HG03196 (cell line): ENCODE measurements at regions not wholly inside any gene's neighbourhood (a gene's known extent, or its start where the extent isn't known, plus 50 kb on each side); places are given as distances from the start of the nearest gene placed in this dataset.

ENCODE experiments used
- ATAC-seq: cut with Tn5 transposase; IDR thresholded peaks from one replicate; pipeline ENCODE4 v1.9.1; 2021; ENCODE audit not compliant: unreplicated experiment

DNA sequence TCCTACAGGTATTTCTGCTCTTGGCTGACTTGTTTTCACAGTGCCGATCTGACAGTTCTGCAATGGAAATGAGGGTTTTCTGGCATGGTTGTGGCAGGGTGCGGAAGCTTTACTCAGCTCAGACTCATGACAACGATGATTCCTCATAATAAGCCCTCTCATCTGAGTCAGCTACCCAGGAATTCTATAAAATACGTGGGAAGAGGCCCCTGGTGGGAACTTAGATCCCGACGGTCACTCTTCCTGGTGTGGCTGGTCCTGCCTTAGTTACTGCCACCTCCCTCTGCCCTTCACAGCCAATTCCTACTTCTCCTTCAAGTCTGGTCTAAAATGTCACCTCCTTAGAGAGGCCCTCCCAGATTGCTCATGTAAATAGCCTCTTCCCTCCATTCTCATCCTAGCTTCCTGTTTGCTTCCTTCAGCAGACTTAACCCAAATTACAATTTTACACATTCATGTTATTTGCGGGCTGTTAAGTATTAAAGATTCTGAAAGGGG, 104.2 kb upstream of the MAP1LC3B2 start:
- no peak for ATAC-seq

DNA sequence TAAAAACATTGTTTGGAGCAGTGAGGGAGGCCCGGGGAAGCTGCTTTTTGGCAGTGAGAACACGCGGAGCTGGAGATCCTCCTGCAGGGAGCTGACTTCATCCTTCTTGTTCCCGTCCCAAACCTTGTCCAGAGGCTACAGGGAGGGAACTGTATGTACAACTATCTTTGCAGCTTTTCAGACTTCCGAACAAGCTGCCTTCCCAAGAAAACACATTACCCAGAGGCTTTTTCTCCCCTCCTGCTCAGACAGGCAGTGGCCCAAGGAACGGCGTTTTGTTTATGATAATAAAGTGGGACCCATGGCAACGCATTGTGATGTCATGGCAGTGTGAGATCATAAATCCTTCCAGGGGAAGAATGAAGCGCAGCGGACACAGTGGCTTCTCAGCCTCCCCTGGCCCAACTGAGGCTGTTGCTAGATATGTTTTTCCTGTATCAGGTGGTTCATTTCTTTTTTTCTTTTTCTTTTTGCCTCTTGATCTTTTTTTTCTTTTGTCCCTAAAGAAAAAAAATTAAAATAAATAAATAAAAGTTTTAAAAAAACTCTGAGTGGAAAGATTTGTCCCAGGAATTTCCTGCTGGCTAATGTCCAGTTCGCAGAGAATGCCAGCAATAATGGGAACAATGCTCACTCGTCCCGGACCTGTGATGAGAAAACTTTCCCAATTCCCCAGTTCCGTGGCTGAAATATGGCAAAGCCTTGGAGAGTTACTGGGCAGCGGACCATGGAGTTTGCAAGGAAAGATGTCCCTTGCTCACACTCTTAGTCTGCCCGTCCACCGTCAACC, 103.4 kb upstream of the MAP1LC3B2 start:
- no peak for ATAC-seq

DNA sequence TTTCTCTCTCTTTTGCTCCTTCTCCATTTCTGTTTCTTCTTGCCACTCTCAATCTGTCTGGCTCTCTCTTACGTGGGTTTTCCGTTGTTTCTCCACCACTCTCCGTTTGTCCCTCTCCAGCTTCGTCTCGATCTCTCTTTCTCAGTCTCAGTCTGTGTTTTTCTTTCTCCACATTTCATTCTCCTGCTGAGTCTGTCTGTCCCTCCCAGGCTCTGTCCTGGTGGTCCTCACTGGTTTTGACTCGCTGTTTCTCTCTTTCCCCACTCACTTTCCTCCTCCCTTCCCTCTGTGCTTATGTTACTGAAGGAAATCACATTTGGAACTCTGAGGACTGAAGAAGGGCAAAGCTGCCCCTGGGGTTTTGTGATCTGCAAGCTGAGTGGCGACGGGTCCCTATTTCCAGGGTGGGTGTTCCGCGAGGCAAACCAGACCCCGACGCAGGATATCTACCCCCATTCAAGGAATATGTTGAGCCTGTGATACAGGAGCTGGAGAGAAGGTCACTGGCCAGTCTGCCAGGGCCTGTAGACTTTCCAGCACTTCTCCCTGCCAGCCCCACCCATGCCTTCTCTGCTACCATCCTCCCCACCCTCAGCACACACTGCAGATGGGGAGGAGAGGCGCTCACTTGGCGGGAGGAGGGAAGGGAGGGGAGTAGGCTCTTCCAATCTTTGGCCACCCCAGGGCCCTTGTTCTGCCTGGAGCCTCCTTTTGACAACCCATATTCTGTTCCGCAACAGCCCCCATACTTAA, 102.7 kb upstream of the MAP1LC3B2 start:
- ATAC-seq: no peak

DNA sequence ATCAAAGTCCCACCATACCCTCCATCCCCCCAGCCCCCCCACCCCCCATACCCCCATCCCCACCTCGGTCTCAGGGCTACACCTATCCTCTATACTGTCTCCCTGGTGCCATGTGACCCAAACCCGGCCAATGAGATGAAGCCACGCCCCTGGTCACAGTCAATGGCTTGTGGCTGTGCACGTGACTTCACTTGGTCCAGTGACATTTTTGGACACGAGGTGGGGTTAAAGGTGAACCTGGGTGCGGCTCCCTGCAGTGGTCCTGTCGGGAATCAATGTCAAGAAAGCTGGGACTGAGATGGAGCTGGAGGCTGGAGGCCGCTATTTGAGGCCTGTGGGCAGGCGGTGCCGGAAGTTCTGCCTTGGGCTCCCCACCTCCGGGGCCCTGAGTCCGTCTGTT, 100.7 kb upstream of the MAP1LC3B2 start:
- no peak for ATAC-seq

DNA sequence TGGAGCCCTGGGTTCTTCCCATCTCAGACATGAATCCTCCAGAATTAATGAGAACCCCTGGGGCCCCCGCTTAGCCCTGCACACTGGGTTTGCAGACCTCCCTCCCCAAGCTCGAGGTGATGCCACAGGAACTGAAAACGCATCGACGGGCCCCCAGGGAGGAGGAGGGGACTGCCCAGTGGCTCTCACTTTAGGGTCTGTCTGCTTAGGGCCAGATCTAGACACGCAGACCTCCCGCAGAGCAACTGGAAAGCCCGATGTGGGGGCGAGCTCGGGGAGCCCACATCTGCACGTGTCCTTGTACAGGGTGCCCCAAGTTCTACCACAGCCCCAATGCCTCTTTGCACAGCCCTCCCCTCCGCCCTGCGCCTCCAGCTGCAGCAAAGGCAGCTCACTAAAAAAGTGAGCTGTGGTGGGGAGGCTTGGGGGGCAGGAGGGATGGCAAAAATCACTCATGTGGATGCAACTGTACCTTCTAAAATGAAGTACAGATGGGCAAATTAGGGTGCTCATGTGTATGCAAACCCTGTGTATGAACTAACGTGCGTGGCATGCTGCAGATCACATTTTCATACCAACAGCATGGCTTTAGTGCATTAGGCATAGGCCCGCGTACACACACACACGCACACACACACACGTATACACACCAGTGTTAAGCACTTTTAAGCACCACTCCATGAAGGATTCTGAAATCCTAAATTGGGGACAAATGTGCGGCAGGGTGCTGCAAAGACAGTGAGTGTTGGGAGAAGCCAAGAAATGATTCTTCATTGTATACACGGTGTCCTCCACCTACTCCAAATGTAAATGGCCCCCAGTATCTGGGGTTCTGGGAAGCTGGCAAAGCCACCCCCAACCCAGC, 99.9 kb upstream of the MAP1LC3B2 start:
- ATAC-seq: no peak

DNA sequence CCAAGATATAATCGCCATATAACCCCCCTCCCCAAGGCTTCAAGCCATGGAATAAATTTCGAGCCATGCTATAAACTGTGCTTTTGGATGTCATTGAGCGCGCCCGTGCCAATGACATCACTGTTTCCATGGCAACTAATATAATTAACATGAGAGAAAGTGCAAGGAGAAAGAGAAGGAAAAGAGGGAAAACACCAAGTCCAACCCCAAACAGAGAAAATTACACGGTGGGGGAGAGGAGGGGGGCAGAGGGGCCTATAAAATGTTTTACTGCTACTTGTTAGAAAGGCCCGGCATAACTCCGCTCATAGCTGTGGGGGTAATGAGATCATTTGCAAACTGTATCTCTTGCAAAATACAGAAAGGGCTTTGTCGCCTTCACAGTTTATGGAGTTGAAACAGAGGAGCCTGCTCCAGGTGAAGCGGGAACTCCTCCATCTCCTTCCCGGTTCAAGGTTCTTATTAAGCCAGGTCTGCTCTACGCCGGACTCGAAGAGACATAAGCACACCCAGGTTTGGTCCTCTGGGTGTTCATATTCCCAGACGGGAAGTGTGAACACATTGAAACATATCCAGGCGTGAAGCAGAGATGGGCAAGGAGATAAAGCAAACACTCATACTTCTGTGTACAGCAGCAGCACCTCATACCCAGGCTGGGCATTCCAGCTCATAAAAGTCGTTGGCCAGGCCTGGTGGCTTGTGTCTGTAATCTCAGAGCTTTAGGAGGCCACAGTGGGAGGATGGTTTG, 99.1 kb upstream of the MAP1LC3B2 start:
- ATAC-seq: no peak

DNA sequence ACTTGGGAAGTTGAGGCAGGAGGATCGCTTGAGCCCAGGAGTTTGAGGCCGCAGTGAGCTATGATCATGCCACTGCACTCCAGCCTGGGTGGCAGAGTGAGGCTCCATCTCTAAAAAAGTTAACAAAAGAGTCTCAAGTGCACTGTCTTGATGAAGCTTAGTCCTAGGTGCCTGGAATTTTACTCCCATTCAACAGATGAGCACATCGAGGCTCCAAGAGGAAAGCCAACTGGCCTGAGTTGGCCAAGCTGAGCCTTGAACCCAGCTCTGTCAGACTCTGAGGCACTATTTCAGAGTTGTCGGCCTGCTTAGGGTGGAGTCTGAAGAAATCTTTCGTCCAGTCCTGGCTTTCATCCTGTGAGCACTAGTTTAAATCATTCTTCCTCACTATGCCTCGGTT, 98.1 kb upstream of the MAP1LC3B2 start:
- ATAC-seq: no peak

DNA sequence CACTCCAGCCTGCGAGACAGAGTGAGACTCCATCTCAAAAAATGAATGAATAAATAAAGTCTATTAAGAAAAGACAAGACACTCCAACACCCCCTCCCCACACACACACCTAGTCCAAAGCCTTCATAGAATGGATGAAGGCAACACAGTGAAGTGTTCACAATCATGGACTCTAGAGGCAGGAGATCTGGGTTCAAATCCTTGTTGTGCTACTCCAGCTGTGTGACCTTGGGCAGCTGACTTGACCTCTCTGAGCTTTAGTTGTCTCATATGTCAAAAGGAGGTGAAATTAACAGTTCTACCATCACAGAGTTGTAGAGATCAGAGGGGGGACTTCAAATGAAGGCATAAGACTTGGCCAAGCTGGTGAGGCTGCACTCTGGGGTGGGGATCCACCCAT, 95.8 kb upstream of the MAP1LC3B2 start:
- ATAC-seq: no peak

DNA sequence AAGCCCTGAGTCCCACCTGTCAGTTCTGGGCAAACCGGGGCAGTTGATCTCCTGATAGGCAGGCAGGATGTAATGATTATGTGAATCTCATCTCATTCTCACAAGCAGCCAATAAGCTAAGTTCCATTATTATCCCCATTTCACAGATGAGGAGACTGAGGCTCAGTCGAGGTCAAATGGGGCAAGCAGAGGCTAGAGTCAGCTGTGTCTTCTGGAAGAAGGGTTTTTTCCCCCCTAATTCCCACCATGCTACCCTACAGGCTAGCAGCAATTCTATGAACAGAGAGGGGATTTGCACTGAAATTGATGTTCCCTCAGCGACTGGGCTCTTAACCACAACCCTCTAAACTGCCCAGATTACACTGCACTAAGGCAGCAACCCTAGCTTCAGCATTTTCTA, 93.8 kb upstream of the MAP1LC3B2 start:
- ATAC-seq: no peak

DNA sequence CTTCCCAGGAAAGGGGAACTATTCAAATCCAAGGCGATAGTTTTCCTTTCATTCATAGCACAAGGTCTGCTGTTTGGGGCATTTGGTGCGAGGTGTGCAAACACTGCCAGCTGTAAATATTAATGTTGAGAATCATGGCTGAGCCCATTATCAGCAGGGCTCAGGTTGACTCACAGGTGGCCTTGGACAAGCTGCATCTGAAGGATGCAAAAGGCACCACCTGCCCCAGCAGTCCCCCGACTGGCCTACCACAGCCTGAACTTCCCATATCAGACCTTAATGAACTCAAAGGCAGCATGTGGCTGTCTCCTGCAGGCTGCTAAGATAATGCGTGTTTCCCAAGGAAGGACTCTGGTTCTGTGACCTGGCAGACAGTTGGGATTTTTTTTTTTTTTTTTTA, 93.3 kb upstream of the MAP1LC3B2 start:
- ATAC-seq: no peak

DNA sequence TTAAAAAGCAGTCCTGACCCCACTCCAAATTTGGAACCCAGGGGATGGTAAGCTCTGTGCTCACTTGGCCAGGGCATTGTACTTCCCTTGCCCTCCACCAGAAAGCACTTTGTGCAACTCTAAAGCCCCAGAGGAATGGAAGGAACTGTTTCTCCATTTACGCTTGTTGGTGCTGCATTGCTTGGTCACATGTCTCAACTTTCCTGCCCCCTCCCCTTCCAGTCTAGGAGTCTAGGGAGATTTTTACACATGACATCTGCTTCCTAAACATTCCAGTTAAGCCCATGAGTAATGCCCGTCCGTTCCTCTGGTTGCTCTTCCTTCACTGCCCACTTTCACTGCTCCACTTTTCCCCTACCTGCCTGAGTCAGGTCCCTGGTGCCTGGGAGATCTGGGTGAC, 92.6 kb upstream of the MAP1LC3B2 start:
- ATAC-seq: no peak

DNA sequence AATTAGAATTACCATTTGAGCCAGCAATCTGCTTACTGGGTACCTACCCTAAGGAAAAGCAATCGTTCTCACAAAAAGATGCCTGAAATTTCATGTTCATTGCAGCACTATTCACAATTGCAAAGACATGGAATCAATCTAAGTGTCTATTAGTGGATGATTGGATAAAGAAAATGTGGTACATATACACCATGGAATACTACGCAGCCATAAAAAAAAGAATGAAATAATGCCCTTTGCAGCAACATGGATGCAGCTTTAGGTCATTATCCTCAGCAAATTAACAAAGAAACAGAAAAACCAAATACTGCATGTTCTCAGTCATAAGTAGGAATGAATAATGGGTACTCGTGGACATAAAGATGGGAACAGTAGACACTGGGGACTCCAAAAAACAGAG, 89.8 kb upstream of the MAP1LC3B2 start:
- no peak for ATAC-seq

DNA sequence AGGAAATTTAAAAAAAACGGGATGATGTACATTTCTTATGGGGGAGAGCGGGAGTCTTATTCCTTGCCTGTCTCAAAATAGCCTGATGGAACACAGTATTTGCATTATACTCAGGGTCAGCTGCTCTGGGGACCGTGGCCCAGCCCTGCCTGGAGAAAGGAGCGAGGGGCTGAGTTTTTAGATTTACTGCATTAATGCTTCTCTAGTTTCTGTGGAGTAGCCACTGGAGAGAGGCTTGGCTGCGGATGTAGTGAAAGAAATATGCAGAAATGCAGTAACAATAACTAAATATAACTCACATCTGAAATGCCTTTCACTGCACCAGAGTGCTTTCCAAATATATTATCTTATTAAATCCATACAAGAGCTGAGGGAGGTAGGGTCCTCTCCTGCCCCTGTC, 87.6 kb upstream of the MAP1LC3B2 start:
- ATAC-seq: no peak

DNA sequence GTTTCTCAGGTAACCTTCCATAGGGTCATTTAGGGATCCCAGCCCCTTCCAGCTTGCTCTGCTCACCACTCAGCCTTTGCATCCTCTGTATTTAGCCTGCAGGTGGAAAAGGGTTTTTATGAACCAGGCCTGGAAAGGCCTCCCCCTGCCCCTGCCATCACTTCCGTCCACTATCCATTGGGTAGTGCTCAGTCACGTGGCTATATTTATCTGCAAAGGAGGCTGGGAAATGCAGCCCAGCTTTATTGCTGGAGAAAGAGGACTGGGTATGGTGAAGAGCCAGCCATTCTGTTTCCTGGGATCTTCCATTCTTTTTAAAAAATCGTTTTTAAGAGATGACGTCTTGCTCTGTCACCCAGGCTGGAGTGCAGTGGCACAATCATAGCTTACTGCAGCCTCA, 87.0 kb upstream of the MAP1LC3B2 start:
- no peak for ATAC-seq

DNA sequence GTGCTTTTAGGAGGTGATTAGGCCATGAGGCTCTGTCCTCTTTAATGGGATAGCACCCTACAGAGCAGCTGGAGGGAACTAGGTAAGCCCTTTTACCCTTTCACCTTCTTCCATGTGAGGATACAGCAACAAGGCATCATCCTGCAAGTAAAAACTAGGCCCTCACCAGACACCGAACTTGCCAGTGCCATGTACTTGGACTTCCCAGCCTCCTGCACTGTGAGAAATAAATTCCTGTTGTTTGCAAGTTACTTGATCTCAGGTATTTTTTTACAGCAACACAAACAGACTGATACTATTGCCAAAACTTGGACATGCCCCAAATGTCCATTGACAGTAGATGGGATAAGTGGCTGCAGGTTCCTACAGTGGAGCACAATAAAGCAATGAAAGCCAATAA, 85.8 kb upstream of the MAP1LC3B2 start:
- no peak for ATAC-seq

DNA sequence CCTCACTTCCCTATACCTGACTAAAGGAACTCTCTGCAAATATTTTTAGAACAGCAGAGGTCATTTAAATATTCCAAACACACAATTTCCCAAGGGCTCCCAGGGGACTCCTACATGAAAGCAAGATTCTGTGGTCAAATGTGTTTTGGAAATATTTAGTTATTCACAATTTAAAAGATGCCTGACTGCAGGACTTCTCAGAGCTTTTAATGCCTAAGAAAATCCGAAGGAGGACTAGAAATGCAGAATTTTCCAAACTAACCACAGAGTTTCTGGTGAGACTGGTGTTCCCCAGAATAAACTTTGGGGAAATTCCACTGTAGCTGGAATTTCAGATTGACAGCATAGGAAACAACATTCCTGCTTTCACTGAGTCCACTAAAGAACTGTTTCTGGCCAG, 84.8 kb upstream of the MAP1LC3B2 start:
- ATAC-seq: no peak

DNA sequence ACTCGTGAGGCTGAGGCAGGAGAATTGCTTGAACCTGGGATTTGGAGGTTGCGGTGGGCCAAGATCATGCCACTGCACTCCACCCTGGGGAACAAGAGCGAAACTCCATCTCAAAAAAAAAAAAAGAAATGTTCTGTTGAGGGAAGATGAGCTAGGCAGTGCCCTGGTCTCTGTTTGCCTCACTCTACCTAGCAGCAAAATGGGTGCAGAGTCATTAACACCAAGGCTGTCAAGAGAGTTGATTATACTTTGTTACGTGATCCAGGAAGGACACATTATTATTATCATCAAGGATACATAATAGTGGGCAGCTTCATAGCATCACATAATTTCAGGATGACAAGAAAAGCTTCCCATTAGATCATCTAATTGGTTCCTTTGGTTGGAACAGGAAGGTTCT, 84.3 kb upstream of the MAP1LC3B2 start:
- ATAC-seq: no peak

DNA sequence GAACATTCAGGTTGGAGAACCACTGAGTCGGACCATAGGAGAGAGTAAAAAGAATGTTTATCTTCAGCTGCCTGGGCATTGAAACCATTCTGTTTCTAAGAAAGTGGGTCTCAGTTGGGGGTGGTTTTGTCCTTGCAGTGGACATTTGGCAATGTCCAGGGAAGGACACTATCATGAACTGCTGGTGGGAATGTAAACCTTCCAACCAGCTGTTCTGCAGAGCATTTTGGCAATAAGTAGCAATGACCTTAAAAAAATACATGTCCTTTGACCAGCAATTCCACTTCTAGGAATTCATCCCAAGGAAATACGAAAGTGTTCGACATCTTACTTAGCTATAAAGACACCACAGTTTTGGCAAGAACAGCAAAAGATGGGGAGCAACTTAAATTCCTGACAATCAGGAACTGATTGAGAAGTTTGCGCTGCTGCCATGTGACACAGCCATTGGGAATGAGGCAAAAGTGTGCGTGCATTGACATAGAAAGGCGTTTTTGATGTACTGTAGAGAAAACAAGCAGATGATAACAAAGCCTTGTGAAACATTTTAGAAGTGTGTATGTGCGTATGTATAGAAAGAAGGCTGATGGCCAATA, 82.9 kb upstream of the MAP1LC3B2 start:
- no peak for ATAC-seq

DNA sequence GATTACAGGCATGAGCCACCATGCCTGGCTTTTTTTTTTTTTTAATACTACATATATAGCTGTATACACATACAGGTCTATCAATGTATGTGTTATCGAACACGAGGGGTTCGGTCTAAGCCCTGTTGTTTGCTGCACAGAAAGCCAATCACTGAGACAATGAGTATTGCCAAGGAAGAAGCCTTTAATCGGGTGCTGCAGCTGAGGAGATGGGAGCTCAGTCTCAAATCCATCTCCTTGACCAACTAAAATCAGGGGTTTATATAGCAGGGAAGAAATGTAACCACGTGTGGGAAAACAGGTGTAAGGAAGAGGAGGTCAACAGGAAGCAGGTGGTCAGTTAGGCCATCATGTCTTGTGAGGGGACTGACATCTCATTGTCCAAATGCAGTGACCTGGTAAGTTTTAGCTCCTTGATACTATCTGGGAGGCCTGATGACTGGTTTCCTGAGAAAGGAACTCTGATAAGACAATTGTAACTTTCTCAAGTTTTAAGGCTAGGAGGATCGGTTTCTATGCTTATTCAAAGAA, 80.9 kb upstream of the MAP1LC3B2 start:
- no peak for ATAC-seq

DNA sequence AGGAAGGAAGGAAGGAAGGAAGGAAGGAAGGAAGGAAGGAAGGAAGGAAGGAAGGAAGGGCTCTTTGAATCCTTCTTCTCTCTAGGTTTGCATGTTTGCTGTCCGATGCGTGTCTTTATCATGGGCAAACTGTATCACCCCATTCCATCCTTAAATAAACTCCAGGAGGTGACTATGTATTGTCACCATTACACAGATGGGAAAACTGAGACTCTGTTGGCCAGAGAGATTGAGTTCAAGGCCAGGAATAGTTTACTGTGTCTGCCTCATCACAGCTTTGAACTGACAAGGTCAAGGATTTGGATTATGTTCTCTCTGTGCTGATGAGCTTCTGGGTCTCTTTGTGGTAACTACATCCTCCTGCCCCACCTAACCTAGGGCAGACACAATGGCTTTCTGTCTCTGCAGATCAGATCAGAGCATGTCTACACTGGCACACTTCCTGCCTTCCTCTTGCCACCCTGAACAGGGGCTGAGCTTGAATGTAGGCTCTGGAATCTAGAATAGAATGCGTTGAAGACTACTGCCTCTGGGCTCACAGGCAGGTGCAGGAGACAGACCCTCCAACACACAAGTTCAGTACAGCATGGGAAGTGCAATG, 78.9 kb upstream of the MAP1LC3B2 start:
- ATAC-seq: no peak
